Ishikawa (cell line): ENCODE measurements at regions not wholly inside any gene's neighbourhood (a gene's known extent, or its start where the extent isn't known, plus 50 kb on each side); places are given as distances from the start of the nearest gene placed in this dataset.

Experiments
- CREB1 ChIP-seq: IDR thresholded peaks from 2 replicates; pipeline ENCODE4 v1.6.1; 2012; ENCODE audit warnings: low read depth
- FOXM1 ChIP-seq: IDR thresholded peaks from 2 replicates; pipeline ENCODE4 v1.6.1; 2012; ENCODE audit warnings: low read depth, borderline replicate concordance
- MAX ChIP-seq: IDR thresholded peaks from 2 replicates; pipeline ENCODE4 v1.6.1; 2012
- REST ChIP-seq: IDR thresholded peaks from 2 replicates; pipeline ENCODE4 v1.6.1; 2012; ENCODE audit warnings: low read depth, mild to moderate bottlenecking
- TAF1 ChIP-seq: IDR thresholded peaks from 2 replicates; pipeline ENCODE4 v1.6.1; 2012; ENCODE audit warnings: low read depth, mild to moderate bottlenecking
- TEAD4 ChIP-seq: IDR thresholded peaks from 2 replicates; pipeline ENCODE4 v1.6.1; 2012
- YY1 ChIP-seq: IDR thresholded peaks from 2 replicates; pipeline ENCODE4 v1.6.1; 2012; ENCODE audit warnings: low read depth

DNA sequence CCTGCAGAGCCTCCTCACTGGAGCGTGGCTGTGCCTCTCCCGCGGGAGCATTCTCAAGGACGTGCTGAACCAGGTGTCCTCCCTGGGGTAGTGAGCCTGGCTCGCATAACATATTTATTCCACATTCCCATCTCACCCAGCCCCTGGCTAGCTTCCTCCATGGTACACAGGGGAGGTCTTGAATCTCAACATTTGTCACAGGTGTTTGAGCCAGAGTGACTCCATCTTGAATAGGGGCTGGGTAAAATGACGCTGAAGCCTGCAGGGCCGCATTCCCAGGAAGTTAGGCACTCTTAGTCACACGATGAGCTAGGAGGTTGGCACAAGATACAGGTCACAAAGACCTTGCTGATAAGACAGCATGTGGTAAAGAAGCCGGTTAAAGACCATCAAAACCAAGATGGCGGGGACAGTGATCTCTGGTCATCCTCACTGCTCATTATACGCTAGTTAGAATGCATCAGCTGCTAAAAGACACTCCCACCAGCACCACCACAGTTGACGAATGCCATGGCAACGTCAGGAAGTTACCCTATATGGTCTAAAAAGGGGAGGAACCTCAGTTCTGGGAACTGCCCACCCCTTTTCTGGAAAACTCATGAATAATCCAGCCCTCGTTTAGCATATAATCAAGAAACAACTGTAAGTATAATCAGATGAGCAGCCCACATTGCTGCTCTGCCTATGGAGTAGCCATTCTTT lies 273.8 kb upstream of the IRX4 start:
- TF ChIP-seq FOXM1 (no peak), MAX (no peak), REST (no peak), TAF1 (no peak), YY1 (no peak), CREB1 (no peak), TEAD4 (no peak)
